HG02678 (cell line): ENCODE measurements at regions not wholly inside any gene's neighbourhood (a gene's known extent, or its start where the extent isn't known, plus 50 kb on each side); places are given as distances from the start of the nearest gene placed in this dataset.
"Not testable (repeated sequence)": the region's sequence is repeated elsewhere in the genome, so short reads cannot be mapped to it uniquely, and the experiment has no call there.

Experiments
- ATAC-seq: cut with Tn5 transposase; IDR thresholded peaks from one replicate; pipeline ENCODE4 v1.9.1; 2021; ENCODE audit warnings: mild to moderate bottlenecking, moderate library complexity; ENCODE audit not compliant: unreplicated experiment

GRCh38 chr7:24049296-24049695, 234.7 kb upstream of the NPY start:
- no peak for ATAC-seq

GRCh38 chr7:24050991-24051560, 232.9 kb upstream of the NPY start:
- ATAC-seq = no peak

GRCh38 chr7:24051651-24052050, 232.3 kb upstream of the NPY start:
- ATAC-seq = no peak

GRCh38 chr7:24052572-24053260, 231.3 kb upstream of the NPY start:
- ATAC-seq = no peak

- ATAC-seq = no peak
Observed at GRCh38 chr7:24054236-24054635, 229.8 kb upstream of the NPY start.

- no peak for ATAC-seq
Observed at GRCh38 chr7:24057243-24057642, 226.7 kb upstream of the NPY start.

GRCh38 chr7:24058953-24059352, 225.0 kb upstream of the NPY start:
- no peak for ATAC-seq

GRCh38 chr7:24059775-24060174, 224.2 kb upstream of the NPY start:
- no peak for ATAC-seq

- no peak for ATAC-seq
Observed at GRCh38 chr7:24063721-24064120, 220.3 kb upstream of the NPY start.

GRCh38 chr7:24069751-24070150, 214.2 kb upstream of the NPY start:
- ATAC-seq = no peak

GRCh38 chr7:24073651-24074420, 210.2 kb upstream of the NPY start:
- no peak for ATAC-seq

GRCh38 chr7:24075426-24075810, 208.6 kb upstream of the NPY start:
- ATAC-seq = peak; percentile 8

- ATAC-seq = no peak
Observed at GRCh38 chr7:24082826-24083225, 201.2 kb upstream of the NPY start.

- no peak for ATAC-seq
Observed at GRCh38 chr7:24102988-24103387, 181.0 kb upstream of the NPY start.

GRCh38 chr7:24108906-24109376, 175.0 kb upstream of the NPY start:
- peak; percentile 68 for ATAC-seq

GRCh38 chr7:24110056-24110455, 173.9 kb upstream of the NPY start:
- ATAC-seq = no peak

GRCh38 chr7:24113506-24113905, 170.5 kb upstream of the NPY start:
- no peak for ATAC-seq

- ATAC-seq = no peak
Observed at GRCh38 chr7:24115661-24116060, 168.3 kb upstream of the NPY start.

- ATAC-seq = not testable (repeated sequence)
Observed at GRCh38 chr7:24117903-24118499, 166.0 kb upstream of the NPY start.

- ATAC-seq = no peak
Observed at GRCh38 chr7:24119852-24120251, 164.1 kb upstream of the NPY start.

GRCh38 chr7:24123076-24123475, 160.9 kb upstream of the NPY start:
- ATAC-seq = no peak

- no peak for ATAC-seq
Observed at GRCh38 chr7:24125765-24126164, 158.2 kb upstream of the NPY start.
